B cell (primary cell): ENCODE measurements at regions not wholly inside any gene's neighbourhood (a gene's known extent, or its start where the extent isn't known, plus 50 kb on each side); places are given as distances from the start of the nearest gene placed in this dataset.

Experiments
- ATAC-seq: fragments of 200-7000 bp; cut with Tn5 transposase; one replicate; pipeline ENCODE4 v1.10.0; 2021; ENCODE audit warnings: low read depth, mild to moderate bottlenecking, moderate number of reproducible peaks, moderate library complexity
- CTCF ChIA-PET: fragments of 350-600 bp; sonication (Branson Sonifier 250); formaldehyde crosslinking; loops from one replicate; lab custom pipeline; 2021; ENCODE audit warnings: antibody characterized with exemption, inconsistent platforms; lab: Charles Lee
- POLR2A ChIA-PET: fragments of 350-600 bp; sonication (Branson Sonifier 250); formaldehyde crosslinking; loops from one replicate; lab custom pipeline; 2021; ENCODE audit warnings: antibody characterized with exemption; lab: Charles Lee
- DNase-seq: peaks from one replicate; pipeline ENCODE4 v3.0.0; 2013
- H2AFZ ChIP-seq: 2 replicates; pipeline ENCODE4 v1.6.1; 2012; ENCODE audit warnings: mild to moderate bottlenecking, low read depth, low read length; ENCODE audit not compliant: insufficient read depth, poor library complexity, severe bottlenecking
- H3K27ac ChIP-seq, 2 donors: 1 replicate in 1 of 2; 2 replicates in 1 of 2; pipeline ENCODE4 v1.5.1; 2012 to 2013; ENCODE audit warnings: low read length in 2 of 2, mild to moderate bottlenecking in 2 of 2, moderate library complexity in 1 of 2
- H3K27me3 ChIP-seq, 4 experiments: fragments of 200-600 bp in 1 of 4; sonication (generic) in 1 of 4; replicated peaks in 1 of 4; 1 replicate in 2 of 4; 2 replicates in 2 of 4; pipeline versions ENCODE4 v1.6.1 to v1.7.0; 2013 to 2016; ENCODE audit warnings: low read length in 3 of 4, mild to moderate bottlenecking in 2 of 4, mixed read lengths in 1 of 4, moderate library complexity in 1 of 4; ENCODE audit not compliant: insufficient read depth in 4 of 4, control insufficient read depth in 3 of 4; ENCODE audit errors: control extremely low read depth in 1 of 4
- H3K36me3 ChIP-seq, 2 experiments: replicated peaks in 1 of 2; 1 replicate in 1 of 2; 2 replicates in 1 of 2; pipeline versions ENCODE4 v1.6.1 to v1.7.1; 2013; ENCODE audit warnings: low read length in 1 of 2; ENCODE audit not compliant: insufficient read depth in 2 of 2, control insufficient read depth in 1 of 2; ENCODE audit errors: control extremely low read depth in 1 of 2, extremely low read depth in 1 of 2
- H3K4me1 ChIP-seq, 2 donors: fragments of 200-600 bp in 1 of 2; sonication (generic) in 1 of 2; 1 replicate in 1 of 2; 2 replicates in 1 of 2; pipeline versions ENCODE4 v1.5.1 to v1.6.1; 2013 to 2017; ENCODE audit warnings: low read length in 2 of 2; ENCODE audit not compliant: control insufficient read depth in 2 of 2, insufficient read depth in 2 of 2
- H3K4me2 ChIP-seq: replicated peaks from 2 replicates; pipeline ENCODE3; 2012; ENCODE audit warnings: mild to moderate bottlenecking, low read depth, low read length; ENCODE audit not compliant: poor library complexity, severe bottlenecking
- H3K4me3 ChIP-seq, 5 experiments: fragments of 200-600 bp in 1 of 5; sonication (generic) in 1 of 5; 1 replicate in 3 of 5; 2 replicates in 2 of 5; pipeline versions ENCODE4 v1.5.1 to v1.7.0; 2011 to 2016; ENCODE audit warnings: low read length in 4 of 5, mild to moderate bottlenecking in 4 of 5, low read depth in 2 of 5, control low read depth in 1 of 5, moderate library complexity in 1 of 5; ENCODE audit not compliant: insufficient read depth in 1 of 5; ENCODE audit errors: control extremely low read depth in 1 of 5, extremely low read depth in 1 of 5
- H3K79me2 ChIP-seq: fragments of 200-600 bp; sonication (generic); one replicate; pipeline ENCODE4 v1.6.0; 2016; ENCODE audit warnings: low read length; ENCODE audit not compliant: control insufficient read depth, insufficient read depth
- H3K9ac ChIP-seq: fragments of 200-600 bp; sonication (generic); 2 replicates; pipeline ENCODE4 v1.6.1; 2017; ENCODE audit warnings: mild to moderate bottlenecking, low read length, moderate library complexity
- H3K9me3 ChIP-seq, 3 donors: one replicate each; pipeline versions ENCODE4 v1.6.1 to v1.7.1; 2013; ENCODE audit warnings: low read length in 2 of 3; ENCODE audit not compliant: control insufficient read depth in 2 of 3, insufficient read depth in 1 of 3; ENCODE audit errors: control extremely low read depth in 1 of 3
- H4K20me1 ChIP-seq: 2 replicates; pipeline ENCODE4 v1.6.0; 2012; ENCODE audit warnings: mild to moderate bottlenecking, low read length; ENCODE audit not compliant: insufficient read depth, control insufficient read depth, poor library complexity, severe bottlenecking
- H3K27ac Mint-ChIP-seq: one replicate; pipeline ENCODE4 v1.8.0; 2021; ENCODE audit warnings: mixed read lengths
- H3K27me3 Mint-ChIP-seq: one replicate; pipeline ENCODE4 v1.8.0; 2021; ENCODE audit warnings: mixed read lengths
- H3K4me1 Mint-ChIP-seq: one replicate; pipeline ENCODE4 v1.8.0; 2021; ENCODE audit warnings: mixed read lengths
- H3K4me3 Mint-ChIP-seq: one replicate; pipeline ENCODE4 v1.8.0; 2021; ENCODE audit warnings: mixed read lengths
- H3K9me3 Mint-ChIP-seq: one replicate; pipeline ENCODE4 v1.8.0; 2022; ENCODE audit warnings: mixed read lengths; ENCODE audit not compliant: insufficient read depth
- CTCF ChIP-seq: fragments of 200-600 bp; IDR thresholded peaks from one replicate; pipeline ENCODE4 v1.8.0; 2022; ENCODE audit warnings: antibody characterized with exemption, mild to moderate bottlenecking
- EZH2 ChIP-seq: IDR thresholded peaks from 2 replicates; pipeline ENCODE4 v1.6.1; 2012; ENCODE audit warnings: borderline replicate concordance, low read depth, mild to moderate bottlenecking, moderate library complexity, low read length; ENCODE audit not compliant: insufficient read depth, poor library complexity, severe bottlenecking
- WGBS: methylation state at CpG from one replicate; pipeline ENCODE4 v1.1.5; 2013; ENCODE audit warnings: missing lambda C conversion rate; ENCODE audit not compliant: insufficient coverage; 5-methylcytosine and 5-hydroxymethylcytosine counted together
- intact Hi-C: fragments of 100-400 bp; cut with micrococcal nuclease; formaldehyde crosslinking; loops from one replicate; pipeline ENCODE4 v1.10.0; 2022

DNA sequence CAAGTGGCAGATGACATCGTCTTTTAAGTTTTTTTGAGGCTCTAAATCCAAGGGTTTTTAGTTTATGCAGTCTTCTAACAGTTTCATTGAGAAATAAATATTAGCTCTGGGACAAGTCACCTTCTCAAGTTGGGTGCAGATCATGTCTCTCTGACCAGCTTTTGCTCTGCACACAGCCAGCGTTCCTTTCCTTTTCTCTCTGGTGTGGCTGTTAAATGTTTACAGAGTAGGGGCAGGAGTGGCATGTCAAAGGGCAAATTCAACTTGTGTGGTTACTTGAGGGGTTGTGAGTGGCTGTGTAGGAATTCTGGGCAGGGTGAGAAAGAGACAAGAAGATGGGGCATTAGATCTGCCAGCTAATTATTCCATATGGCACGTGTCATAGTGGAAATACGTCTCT lies 187.5 kb upstream of the HMHB1 start:
- no peak for ATAC-seq
- no peaks in the 10 kb centered on the region for H3K4me1 Mint-ChIP-seq
- H3K27me3 Mint-ChIP-seq, result no peaks in the 10 kb centered on the region
- H3K9me3 Mint-ChIP-seq, result no peaks in the 10 kb centered on the region
- TF ChIP-seq CTCF, result no peak
- no peak for TF ChIP-seq EZH2
- ChIA-PET POLR2A (no interaction called here), CTCF (no interaction called here)
- H3K27ac ChIP-seq, result no peak overlapping the region
- intact Hi-C loops, result no loop called here
- no peaks in the 10 kb centered on the region for H4K20me1 ChIP-seq
- H3K9me3 ChIP-seq, result no peaks in the 10 kb centered on the region
- no peak overlapping the region for H3K9ac ChIP-seq
- no peaks in the 10 kb centered on the region for H3K79me2 ChIP-seq
- H3K27ac Mint-ChIP-seq, result no peak overlapping the region
- 100% methylated on average over 4 of the region's 4 CpGs for WGBS
- no peaks in the 10 kb centered on the region for H3K36me3 ChIP-seq
- H3K27me3 ChIP-seq, result no peaks in the 10 kb centered on the region
- DNase-seq, result no peak
- no peak overlapping the region for H3K4me3 Mint-ChIP-seq
- no peak overlapping the region for H2AFZ ChIP-seq
- H3K4me2 ChIP-seq, result no peak overlapping the region
- no peak overlapping the region for H3K4me3 ChIP-seq
- H3K4me1 ChIP-seq, result no peaks in the 10 kb centered on the region

DNA sequence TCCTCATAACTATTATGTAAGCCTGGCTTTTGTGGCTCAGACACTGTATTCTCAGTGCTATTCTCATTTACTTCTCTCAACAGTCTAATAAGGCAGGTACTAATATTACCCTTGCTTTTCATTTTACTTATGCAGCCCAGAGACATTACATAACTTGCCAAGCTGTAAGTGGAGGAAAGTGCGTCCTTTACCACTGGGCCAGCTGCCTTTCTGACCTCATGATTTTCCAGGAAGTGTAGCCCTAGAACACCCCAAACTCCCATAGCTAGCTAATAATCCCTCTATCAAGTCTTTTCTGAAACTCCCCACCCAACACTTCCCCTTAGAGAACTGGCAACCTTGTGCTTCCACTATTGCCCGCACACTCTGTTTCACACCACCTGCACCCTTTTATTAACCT lies 192.9 kb upstream of the HMHB1 start:
- Histone ChIP-seq H3K27ac (no peak overlapping the region), H2AFZ (no peak overlapping the region), H3K4me3 (no peak overlapping the region), H3K9ac (no peak overlapping the region), H3K4me1 (no peaks in the 10 kb centered on the region), H3K9me3 (no peaks in the 10 kb centered on the region), H4K20me1 (no peaks in the 10 kb centered on the region), H3K36me3 (no peaks in the 10 kb centered on the region), H3K79me2 (no peaks in the 10 kb centered on the region), H3K4me2 (no peak overlapping the region), H3K27me3 (no peaks in the 10 kb centered on the region)
- intact Hi-C loops, result no loop called here
- H3K27me3 Mint-ChIP-seq, result no peaks in the 10 kb centered on the region
- TF ChIP-seq EZH2 (no peak), CTCF (no peak)
- ATAC-seq, result no peak
- H3K4me3 Mint-ChIP-seq, result no peak overlapping the region
- no peaks in the 10 kb centered on the region for H3K9me3 Mint-ChIP-seq
- no peak for DNase-seq
- no peak overlapping the region for H3K27ac Mint-ChIP-seq
- H3K4me1 Mint-ChIP-seq, result peaks cover 1% of the 10 kb centered on the region
- ChIA-PET POLR2A (no interaction called here), CTCF (no interaction called here)
- WGBS, result 23% methylated on average over 2 of the region's 2 CpGs
